SKM-1 treated with dmso at 0.1 percent for 144 hours (cell line): ENCODE measurements at regions not wholly inside any gene's neighbourhood (a gene's known extent, or its start where the extent isn't known, plus 50 kb on each side); places are given as distances from the start of the nearest gene placed in this dataset.
"Not testable (repeated sequence)": the region's sequence is repeated elsewhere in the genome, so short reads cannot be mapped to it uniquely, and the experiment has no call there.

Source experiments
- DNase-seq: peaks from one replicate; lab custom pipeline; 2025; ENCODE audit not compliant: unreplicated experiment; lab: John Stamatoyannopoulos, UW

GRCh38 chr4:174401471-174402130 is 117.9 kb downstream of the CEP44 start:
- DNase-seq: no peak

- not testable (repeated sequence) for DNase-seq
These were observed 117.0 kb downstream of the CEP44 start for GRCh38 chr4:174400603-174401302.

GRCh38 chr4:174398728-174399127 is 115.0 kb downstream of the CEP44 start:
- no peak for DNase-seq

- no peak for DNase-seq
These were observed 113.8 kb downstream of the CEP44 start for GRCh38 chr4:174397366-174398155.

GRCh38 chr4:174396599-174397110 is 112.9 kb downstream of the CEP44 start:
- no peak for DNase-seq

- no peak for DNase-seq
These were observed 111.2 kb downstream of the CEP44 start for GRCh38 chr4:174394915-174395314.

GRCh38 chr4:174389439-174389838 is 105.7 kb downstream of the CEP44 start:
- no peak for DNase-seq

GRCh38 chr4:174388461-174389145 is 104.9 kb downstream of the CEP44 start:
- no peak for DNase-seq

- no peak for DNase-seq
These were observed 104.0 kb downstream of the CEP44 start for GRCh38 chr4:174387721-174388120.

GRCh38 chr4:174387143-174387542 is 103.4 kb downstream of the CEP44 start:
- no peak for DNase-seq

- DNase-seq: no peak
These were observed 100.1 kb downstream of the CEP44 start for GRCh38 chr4:174383783-174384182.

- DNase-seq: not testable (repeated sequence)
These were observed 99.4 kb downstream of the CEP44 start for GRCh38 chr4:174382938-174383605.
